ENCODE measurements at regions not wholly inside any gene's neighbourhood (a gene's known extent, or its start where the extent isn't known, plus 50 kb on each side); places are given as distances from the start of the nearest gene placed in this dataset.
"Not testable (repeated sequence)": the region's sequence is repeated elsewhere in the genome, so short reads cannot be mapped to it uniquely, and the experiment has no call there.

DNA sequence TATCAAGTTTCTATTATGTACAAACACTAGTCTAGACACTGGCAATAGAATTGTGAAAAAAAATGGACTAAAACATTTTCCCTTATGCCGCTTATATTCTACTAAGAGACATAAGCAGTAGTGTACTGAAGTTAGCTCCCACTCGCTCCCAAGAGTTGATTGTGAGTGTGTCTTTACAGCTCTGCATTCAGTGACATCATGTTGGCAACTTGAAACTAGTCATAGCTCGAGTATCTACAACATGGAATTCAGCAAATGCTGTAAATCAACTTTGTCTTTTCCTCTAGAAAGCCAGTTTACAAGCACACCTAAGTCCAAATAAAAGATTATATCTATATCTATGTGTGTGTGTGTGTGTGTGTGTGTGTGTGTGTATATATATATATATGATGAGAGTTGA lies 58.8 kb upstream of the MAGI2 start:
- Mint-ChIP-seq H3K9me3 (ENCODE audit: unreplicated experiment) (peaks cover 40% of the 10 kb centered on the region), H3K4me1 (ENCODE audit: low read depth, unreplicated experiment) (peaks cover 46% of the 10 kb centered on the region), H3K4me3 (ENCODE audit: unreplicated experiment) (no peak overlapping the region), H3K36me3 (ENCODE audit: insufficient read depth, unreplicated experiment) (no peaks in the 10 kb centered on the region), H3K27ac (ENCODE audit: unreplicated experiment) (peak overlapping the region; percentile 28), H3K27me3 (ENCODE audit: insufficient read depth, unreplicated experiment) (no peaks in the 10 kb centered on the region)
- no peak for TF ChIP-seq CTCF (IDR thresholded peaks at IDR 0.05; ENCODE audit: insufficient read depth in 1 of 2, low read depth in 1 of 2, low read length in 1 of 2, severe bottlenecking in 1 of 2, unreplicated experiment in 1 of 2)
- BruUV-seq (replicated peaks), result no TSS peak
- CTCF ChIA-PET, result interaction anchor here (0.6 kb wide), 1 partner anchor 18 kb away, joined by 3 read pairs; no protein-coding TSS in a partner anchor
- no peak for DNase-seq
- POLR2A ChIA-PET, result no interaction called here
- Histone ChIP-seq H3K27me3 (replicated peaks; ENCODE audit: control insufficient read depth, insufficient read depth, low read length) (no peaks in the 10 kb centered on the region), H3K36me3 (ENCODE audit: control insufficient read depth, insufficient read depth, low read length) (no peaks in the 10 kb centered on the region; the same call in 1 of the 2 replicates), H3K4me3 (ENCODE audit: low read depth, low read length) (no peak overlapping the region), H3K9me3 (no peaks in the 10 kb centered on the region), H3K4me1 (peaks cover 27% of the 10 kb centered on the region)
- intact Hi-C loops (cut with micrococcal nuclease; ENCODE audit: unreplicated experiment), result no loop called here

GRCh38 chr7:79511056-79511455 lies 57.6 kb upstream of the MAGI2 start:
- H3K27me3 ChIP-seq (replicated peaks; ENCODE audit: control insufficient read depth, insufficient read depth, low read length); H3K4me3 ChIP-seq (ENCODE audit: low read depth, low read length); H3K9me3 ChIP-seq; H3K36me3 ChIP-seq (ENCODE audit: control insufficient read depth, insufficient read depth, low read length); H3K27ac Mint-ChIP-seq (ENCODE audit: unreplicated experiment); H3K27me3 Mint-ChIP-seq (ENCODE audit: insufficient read depth, unreplicated experiment); CTCF ChIA-PET; H3K4me3 Mint-ChIP-seq (ENCODE audit: unreplicated experiment); H3K36me3 Mint-ChIP-seq (ENCODE audit: insufficient read depth, unreplicated experiment); intact Hi-C loops (cut with micrococcal nuclease; ENCODE audit: unreplicated experiment); POLR2A ChIA-PET; DNase-seq; BruUV-seq (replicated peaks): not testable (repeated sequence)
- peaks cover 39% of the 10 kb centered on the region for H3K4me1 ChIP-seq
- Mint-ChIP-seq H3K9me3 (ENCODE audit: unreplicated experiment) (peaks cover 33% of the 10 kb centered on the region), H3K4me1 (ENCODE audit: low read depth, unreplicated experiment) (peaks cover 53% of the 10 kb centered on the region)

DNA sequence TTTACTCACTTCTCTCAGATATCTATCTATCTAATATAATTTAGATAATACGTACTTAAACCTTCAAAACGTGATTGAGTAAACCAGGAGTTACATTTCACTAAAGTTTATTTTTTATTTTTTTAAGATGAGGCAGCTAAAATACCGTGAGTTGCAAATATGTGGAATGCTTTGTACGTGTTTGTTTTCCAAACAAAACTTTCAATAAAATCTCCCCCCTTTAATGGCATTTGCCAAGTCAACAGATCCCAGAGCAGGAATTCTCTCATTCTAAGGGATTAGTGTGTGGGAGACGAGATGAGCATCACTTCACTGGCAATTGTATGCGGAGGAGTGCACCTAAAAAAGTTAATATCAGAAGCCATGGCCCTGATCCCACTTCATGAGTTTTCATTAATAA lies 53.7 kb upstream of the MAGI2 start:
- TF ChIP-seq CTCF (IDR thresholded peaks at IDR 0.05; ENCODE audit: insufficient read depth in 1 of 2, low read depth in 1 of 2, low read length in 1 of 2, severe bottlenecking in 1 of 2, unreplicated experiment in 1 of 2), result no peak
- Histone ChIP-seq H3K36me3 (ENCODE audit: control insufficient read depth, insufficient read depth, low read length) (no peaks in the 10 kb centered on the region), H3K4me3 (ENCODE audit: low read depth, low read length) (no peak overlapping the region), H3K9me3 (no peaks in the 10 kb centered on the region), H3K27me3 (replicated peaks; ENCODE audit: control insufficient read depth, insufficient read depth, low read length) (no peaks in the 10 kb centered on the region), H3K4me1 (peaks cover 56% of the 10 kb centered on the region)
- POLR2A ChIA-PET, result interaction anchor here (0.6 kb wide), 1 partner anchor 13 kb away, joined by 3 read pairs; no protein-coding TSS in a partner anchor
- Mint-ChIP-seq H3K36me3 (ENCODE audit: insufficient read depth, unreplicated experiment) (peaks cover 16% of the 10 kb centered on the region), H3K4me1 (ENCODE audit: low read depth, unreplicated experiment) (peaks cover 47% of the 10 kb centered on the region), H3K4me3 (ENCODE audit: unreplicated experiment) (peak overlapping the region; percentile 20), H3K27ac (ENCODE audit: unreplicated experiment) (peak overlapping the region; percentile 37), H3K27me3 (ENCODE audit: insufficient read depth, unreplicated experiment) (no peaks in the 10 kb centered on the region), H3K9me3 (ENCODE audit: unreplicated experiment) (peaks cover 16% of the 10 kb centered on the region)
- BruUV-seq (replicated peaks), result no TSS peak
- CTCF ChIA-PET, result no interaction called here
- peak in 1 of 2 experiments; percentile 40 for DNase-seq
- intact Hi-C loops (cut with micrococcal nuclease; ENCODE audit: unreplicated experiment), result loop anchor here (1.0 to 5.0 kb wide), 5 partner anchors 12 to 206 kb away; no protein-coding TSS in a partner anchor

DNA sequence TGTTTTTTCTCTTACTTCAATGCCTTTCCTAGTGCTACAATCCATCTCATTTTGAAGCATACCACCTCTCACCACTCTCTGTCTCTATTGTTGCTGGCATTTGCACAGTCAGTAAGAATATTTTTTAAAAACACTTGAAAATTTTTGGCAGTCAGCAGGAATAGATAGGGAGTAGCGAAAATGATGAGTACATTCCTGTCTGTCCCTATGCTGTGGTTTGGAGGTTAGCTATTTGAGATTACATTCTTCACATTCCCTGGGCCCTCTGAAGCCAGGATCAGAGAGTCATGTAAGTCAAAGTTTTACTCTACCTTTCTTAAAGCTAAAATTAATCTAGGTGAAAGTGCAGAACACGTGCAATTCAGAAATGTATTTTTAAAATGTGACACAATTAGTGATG lies 53.0 kb upstream of the MAGI2 start:
- peak; percentile 54 to 55 for DNase-seq
- Histone ChIP-seq H3K27me3 (replicated peaks; ENCODE audit: control insufficient read depth, insufficient read depth, low read length) (no peaks in the 10 kb centered on the region), H3K4me1 (peaks cover 56% of the 10 kb centered on the region), H3K36me3 (ENCODE audit: control insufficient read depth, insufficient read depth, low read length) (no peaks in the 10 kb centered on the region), H3K4me3 (ENCODE audit: low read depth, low read length) (no peak overlapping the region), H3K9me3 (no peaks in the 10 kb centered on the region)
- no peak for TF ChIP-seq CTCF (IDR thresholded peaks at IDR 0.05; ENCODE audit: insufficient read depth in 1 of 2, low read depth in 1 of 2, low read length in 1 of 2, severe bottlenecking in 1 of 2, unreplicated experiment in 1 of 2)
- H3K27ac Mint-ChIP-seq (ENCODE audit: unreplicated experiment), result peak overlapping the region; percentile 37
- CTCF ChIA-PET, result no interaction called here
- peaks cover 11% of the 10 kb centered on the region for H3K9me3 Mint-ChIP-seq (ENCODE audit: unreplicated experiment)
- BruUV-seq (replicated peaks), result no TSS peak
- H3K4me1 Mint-ChIP-seq (ENCODE audit: low read depth, unreplicated experiment), result peaks cover 45% of the 10 kb centered on the region
- POLR2A ChIA-PET, result no interaction called here
- H3K36me3 Mint-ChIP-seq (ENCODE audit: insufficient read depth, unreplicated experiment), result peaks cover 16% of the 10 kb centered on the region
- no peaks in the 10 kb centered on the region for H3K27me3 Mint-ChIP-seq (ENCODE audit: insufficient read depth, unreplicated experiment)
- intact Hi-C loops (cut with micrococcal nuclease; ENCODE audit: unreplicated experiment), result loop anchor here (2.0 to 5.0 kb wide), 4 partner anchors 22 to 206 kb away; no protein-coding TSS in a partner anchor
- peak overlapping the region; percentile 20 for H3K4me3 Mint-ChIP-seq (ENCODE audit: unreplicated experiment)
